Astrocyte of the spinal cord (primary cell): ENCODE measurements at regions not wholly inside any gene's neighbourhood (a gene's known extent, or its start where the extent isn't known, plus 50 kb on each side); places are given as distances from the start of the nearest gene placed in this dataset.

ENCODE experiments used
- DNase-seq: peaks from one replicate; pipeline ENCODE4 v3.0.0; 2011; ENCODE audit warnings: low read depth, low spot score
- H3K4me3 ChIP-seq: 2 replicates; pipeline ENCODE4 v1.5.1; 2011; ENCODE audit warnings: low read depth, mild to moderate bottlenecking, low read length, moderate library complexity
- CTCF ChIP-seq: IDR thresholded peaks from 2 replicates; pipeline ENCODE4 v1.5.1; 2012; ENCODE audit warnings: low read depth, mild to moderate bottlenecking, low read length, inconsistent platforms
- in situ Hi-C: cut with HindIII; loops from 2 replicates; pipeline ENCODE4 v1.10.0; 2017; ENCODE audit warnings: low sequenced_read_pairs

DNA sequence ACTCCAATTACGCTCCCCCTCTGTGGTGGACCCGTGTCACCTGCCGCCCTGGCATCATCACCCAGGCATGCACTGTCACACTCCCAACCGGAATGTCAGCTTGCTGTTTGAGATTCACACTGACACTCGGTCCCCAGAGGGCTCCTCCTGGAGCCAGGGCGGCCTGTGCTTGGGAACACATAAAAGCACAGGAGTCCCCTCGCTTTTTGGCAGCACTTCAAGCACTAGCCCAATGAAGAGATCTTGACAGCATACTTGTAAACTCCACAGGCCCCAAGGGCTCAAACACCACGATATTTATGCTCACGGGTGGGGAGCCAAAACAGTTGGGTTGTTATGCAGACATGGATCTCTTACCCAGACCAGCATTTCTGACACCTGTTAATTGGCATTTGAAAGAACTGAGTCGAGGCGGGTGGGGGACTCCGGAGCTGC is 90.8 kb upstream of the EGFLAM start:
- in situ Hi-C loops: no loop called here
- no peak overlapping the region for H3K4me3 ChIP-seq
- no peak for TF ChIP-seq CTCF

GRCh38 chr5:38166832-38167231 is 91.5 kb upstream of the EGFLAM start:
- in situ Hi-C loops: no loop called here
- TF ChIP-seq CTCF: no peak
- H3K4me3 ChIP-seq: no peak overlapping the region
- no peak for DNase-seq

More for the DNA sequence above, 90.8 kb upstream of the EGFLAM start:
- no peak for DNase-seq

- no peak for DNase-seq
- in situ Hi-C loops: no loop called here
- H3K4me3 ChIP-seq: no peak overlapping the region
- no peak for TF ChIP-seq CTCF
Observed at GRCh38 chr5:38165435-38165834, 92.9 kb upstream of the EGFLAM start.

DNA sequence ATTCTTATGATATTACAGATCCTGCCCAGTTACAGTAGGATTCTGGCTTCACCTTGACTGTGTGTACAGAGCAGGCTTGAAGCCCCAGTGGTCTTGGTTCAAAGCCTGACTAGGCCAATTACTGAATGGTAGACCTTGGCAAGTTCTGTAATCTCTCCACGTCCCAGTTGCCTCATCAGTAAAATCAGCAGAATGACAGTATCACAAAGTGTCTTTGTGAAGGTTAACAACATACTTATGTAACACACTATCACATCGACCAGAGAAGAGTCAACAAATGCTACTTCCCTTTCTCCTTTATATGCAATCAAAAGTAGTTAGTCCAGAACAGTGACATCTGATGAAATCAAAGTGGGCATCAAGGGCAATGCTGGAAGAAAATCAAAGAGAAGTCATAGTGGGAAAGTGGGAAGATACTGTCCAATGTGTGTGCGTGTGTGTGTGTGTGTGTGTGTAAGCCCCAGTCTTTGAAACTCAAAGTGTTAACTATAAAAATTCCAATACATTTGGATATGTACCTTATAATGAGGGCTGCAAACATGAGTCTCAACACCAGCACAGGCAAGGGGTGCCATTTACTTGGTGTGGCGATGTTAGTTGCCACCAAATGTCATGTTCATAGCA is 93.5 kb upstream of the EGFLAM start:
- no peak for DNase-seq
- no peak overlapping the region for H3K4me3 ChIP-seq
- no peak for TF ChIP-seq CTCF
- in situ Hi-C loops: no loop called here

DNA sequence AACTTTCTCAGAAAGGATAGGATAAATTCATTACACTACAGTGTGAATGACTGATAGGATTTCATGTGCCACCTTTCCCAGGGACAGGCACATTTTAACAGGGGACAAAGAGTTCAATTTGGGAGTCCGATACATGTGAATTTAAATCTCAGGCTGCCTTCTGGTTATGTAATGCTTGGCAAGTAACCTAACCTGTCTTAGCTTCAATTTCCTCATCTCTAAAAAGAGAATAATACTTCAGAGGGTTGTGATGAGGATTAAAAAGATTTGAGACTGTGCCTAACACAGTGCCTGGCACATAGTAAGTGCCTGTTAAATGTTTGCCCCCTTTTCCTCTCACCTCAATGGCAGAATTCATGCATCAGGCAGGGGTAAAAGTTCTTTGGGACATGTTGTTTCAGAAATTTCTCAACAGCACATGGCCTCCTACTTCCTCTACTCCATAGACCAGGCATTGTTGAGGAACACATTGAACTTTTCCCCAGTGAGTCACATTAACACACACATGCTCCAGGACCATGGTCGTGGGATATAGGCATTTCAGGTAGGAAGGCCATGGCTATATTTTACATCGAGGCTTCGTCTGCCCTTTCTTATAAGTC is 94.6 kb upstream of the EGFLAM start:
- TF ChIP-seq CTCF: no peak
- DNase-seq: no peak
- in situ Hi-C loops: no loop called here
- H3K4me3 ChIP-seq: no peak overlapping the region

DNA sequence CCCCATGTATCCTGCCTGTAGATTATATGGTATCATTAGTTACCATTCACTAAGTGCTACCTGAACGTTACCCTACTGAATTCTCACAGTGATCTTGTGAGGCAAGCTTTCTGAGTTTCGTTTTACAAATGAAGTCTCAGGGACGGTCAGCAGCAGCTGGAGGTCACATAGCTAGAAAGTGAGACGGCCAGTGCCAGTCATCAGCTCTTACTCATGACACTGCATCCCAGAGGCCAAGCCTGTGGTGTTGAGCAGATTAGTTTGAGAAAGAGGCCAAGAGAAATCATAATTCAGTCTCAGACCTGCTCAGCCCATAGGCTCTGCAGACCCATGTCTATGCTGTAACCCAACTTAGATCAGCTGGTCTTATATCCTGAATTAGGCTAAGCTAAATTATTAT is 95.7 kb upstream of the EGFLAM start:
- in situ Hi-C loops: no loop called here
- no peak for DNase-seq
- TF ChIP-seq CTCF: no peak
- H3K4me3 ChIP-seq: no peak overlapping the region

- no peak overlapping the region for H3K4me3 ChIP-seq
- no peak for TF ChIP-seq CTCF
- in situ Hi-C loops: no loop called here
- DNase-seq: no peak
Observed at GRCh38 chr5:38157024-38157423, 101.3 kb upstream of the EGFLAM start.
